Liver (tissue), 7 donors: ENCODE measurements at regions not wholly inside any gene's neighbourhood (a gene's known extent, or its start where the extent isn't known, plus 50 kb on each side); places are given as distances from the start of the nearest gene placed in this dataset.
"Not testable (repeated sequence)": the region's sequence is repeated elsewhere in the genome, so short reads cannot be mapped to it uniquely, and the experiment has no call there.

Experiments used
- DNase-seq: peaks from one replicate; pipeline ENCODE4 v3.0.0-alpha.2; 2017; ENCODE audit warnings: low spot score
- H3K27ac ChIP-seq, 2 donors: one replicate each; pipeline ENCODE4 v1.7.0; 2013; ENCODE audit warnings: inconsistent platforms in 2 of 2, low read length in 2 of 2, control low read depth in 1 of 2, low read depth in 1 of 2, mild to moderate bottlenecking in 1 of 2
- H3K27me3 ChIP-seq, 4 donors: one replicate each; pipeline versions ENCODE4 v1.6.1 to v1.7.0; 2013; ENCODE audit warnings: low read length in 3 of 4, inconsistent platforms in 1 of 4, mild to moderate bottlenecking in 1 of 4, moderate library complexity in 1 of 4; ENCODE audit not compliant: control insufficient read depth in 4 of 4, insufficient read depth in 4 of 4
- H3K36me3 ChIP-seq, 4 donors: one replicate each; pipeline versions ENCODE4 v1.6.1 to v1.7.0; 2013; ENCODE audit warnings: low read length in 3 of 4, mild to moderate bottlenecking in 3 of 4, low read depth in 1 of 4, moderate library complexity in 1 of 4; ENCODE audit not compliant: control insufficient read depth in 4 of 4, insufficient read depth in 3 of 4
- H3K4me1 ChIP-seq, 4 donors: one replicate each; pipeline versions ENCODE4 v1.6.1 to v1.7.0; 2013; ENCODE audit warnings: low read length in 3 of 4, mild to moderate bottlenecking in 3 of 4, moderate library complexity in 1 of 4; ENCODE audit not compliant: control insufficient read depth in 4 of 4, insufficient read depth in 4 of 4
- H3K4me3 ChIP-seq, 3 donors: one replicate each; pipeline versions ENCODE4 v1.6.1 to v1.7.0; 2013; ENCODE audit warnings: low read length in 3 of 3, control low read depth in 1 of 3, low read depth in 1 of 3, mild to moderate bottlenecking in 1 of 3
- H3K9ac ChIP-seq, 2 donors: one replicate each; pipeline ENCODE4 v1.7.0; 2013; ENCODE audit warnings: low read length in 2 of 2, mild to moderate bottlenecking in 2 of 2, moderate library complexity in 2 of 2, control low read depth in 1 of 2, low read depth in 1 of 2
- H3K9me3 ChIP-seq, 4 donors: one replicate each; pipeline versions ENCODE4 v1.6.1 to v1.7.0; 2013; ENCODE audit warnings: low read length in 3 of 4; ENCODE audit not compliant: control insufficient read depth in 4 of 4
- EGR1 ChIP-seq, 2 donors: IDR thresholded peaks; 2 replicates each; pipeline ENCODE4 v1.6.1; 2016 to 2018; ENCODE audit warnings: antibody characterized with exemption in 2 of 2, low read depth in 2 of 2
- FOXA1 ChIP-seq: IDR thresholded peaks from 2 replicates; pipeline ENCODE4 v1.6.1; 2016; ENCODE audit warnings: antibody characterized with exemption
- FOXA2 ChIP-seq: IDR thresholded peaks from 2 replicates; pipeline ENCODE4 v1.6.1; 2016; ENCODE audit warnings: antibody characterized with exemption
- GABPA ChIP-seq, 2 donors: IDR thresholded peaks in 1 of 2; conservative IDR thresholded peaks in 1 of 2; 2 replicates each; pipeline ENCODE4 v1.6.1; 2016; ENCODE audit warnings: antibody characterized with exemption in 2 of 2, mild to moderate bottlenecking in 1 of 2, moderate library complexity in 1 of 2
- HNF4A ChIP-seq, 2 donors: conservative IDR thresholded peaks; 2 replicates each; pipeline ENCODE4 v1.6.1; 2016; ENCODE audit warnings: antibody characterized with exemption in 2 of 2, mild to moderate bottlenecking in 2 of 2
- HNF4G ChIP-seq: IDR thresholded peaks from 2 replicates; pipeline ENCODE4 v1.6.1; 2016; ENCODE audit warnings: antibody characterized with exemption
- JUND ChIP-seq, 2 donors: IDR thresholded peaks; 2 replicates each; pipeline ENCODE4 v1.6.1; 2016; ENCODE audit warnings: antibody characterized with exemption in 2 of 2
- NR2F2 ChIP-seq: IDR thresholded peaks from 2 replicates; pipeline ENCODE4 v1.6.1; 2016; ENCODE audit warnings: antibody characterized with exemption
- RAD21 ChIP-seq, 2 donors: IDR thresholded peaks; 2 replicates each; pipeline ENCODE4 v1.6.1; 2016; ENCODE audit warnings: antibody characterized with exemption in 2 of 2, mild to moderate bottlenecking in 2 of 2
- RXRA ChIP-seq, 2 donors: IDR thresholded peaks; 2 replicates each; pipeline ENCODE4 v1.6.1; 2017 to 2018; ENCODE audit warnings: antibody characterized with exemption in 2 of 2, mild to moderate bottlenecking in 1 of 2
- SP1 ChIP-seq: IDR thresholded peaks from 2 replicates; pipeline ENCODE4 v1.6.1; 2018; ENCODE audit warnings: antibody characterized with exemption, mild to moderate bottlenecking
- TAF1 ChIP-seq: conservative IDR thresholded peaks from 2 replicates; pipeline ENCODE4 v1.6.1; 2016; ENCODE audit warnings: antibody characterized with exemption, mild to moderate bottlenecking
- YY1 ChIP-seq: IDR thresholded peaks from 2 replicates; pipeline ENCODE4 v1.6.1; 2016; ENCODE audit warnings: antibody characterized with exemption, mild to moderate bottlenecking
- WGBS: extraction: QIAGEN DNeasy Blood & Tissue Kit; methylation state at CpG from one replicate; pipeline ENCODE4 v1.1.7; 2013; 5-methylcytosine and 5-hydroxymethylcytosine counted together
- TF ChIP-seq, protein P1 (sequence below): IDR thresholded peaks from 2 replicates; pipeline ENCODE4 v1.6.1; 2016; ENCODE audit warnings: antibody characterized with exemption
- TF ChIP-seq, protein P2 (sequence below): IDR thresholded peaks from 2 replicates; pipeline ENCODE4 v1.6.1; 2016; ENCODE audit warnings: antibody characterized with exemption, mild to moderate bottlenecking
- TF ChIP-seq, protein P3 (sequence below): IDR thresholded peaks from 2 replicates; pipeline ENCODE4 v1.6.1; 2016; ENCODE audit warnings: antibody characterized with exemption
- TF ChIP-seq, protein P4 (sequence below): IDR thresholded peaks from 2 replicates; pipeline ENCODE4 v1.6.1; 2016; ENCODE audit warnings: antibody characterized with exemption
- donor health status: healthy.
- donor health status: healthy.
- donor health status: healthy.
- donor health status: healthy.

DNA sequence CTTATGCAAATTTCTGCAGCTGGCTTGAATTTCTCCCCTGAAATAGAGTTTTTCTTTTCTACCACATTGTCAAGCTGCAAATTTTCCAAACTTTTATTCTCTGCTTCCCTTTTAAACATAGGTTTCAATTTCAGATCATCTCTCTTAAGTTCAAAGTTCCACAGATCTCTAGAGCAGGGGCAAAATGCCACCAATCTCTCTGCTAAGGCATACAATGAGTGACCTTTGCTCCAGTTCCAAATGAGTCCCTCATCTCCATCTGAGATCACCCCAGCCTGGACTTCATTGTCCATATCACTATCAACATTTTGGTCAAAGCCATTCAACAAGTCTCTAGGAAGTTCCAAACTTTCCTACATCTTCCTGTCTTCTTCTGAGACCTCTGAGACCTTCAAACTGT is 62.3 kb upstream of the DCLK2 start:
- not testable (repeated sequence) for H3K9ac ChIP-seq, DNase-seq, H3K36me3 ChIP-seq, H3K4me3 ChIP-seq, H3K4me1 ChIP-seq, H3K27me3 ChIP-seq, H3K27ac ChIP-seq, H3K9me3 ChIP-seq
- peak; percentile 43 to 56 for TF ChIP-seq RXRA (IDR thresholded peaks at IDR 0.05)
- TF ChIP-seq HNF4A (conservative IDR thresholded peaks at IDR 0.05): peak; percentile 58 to 78
- peak; percentile 59 for TF ChIP-seq SP1
- TF ChIP-seq, protein P1, sequence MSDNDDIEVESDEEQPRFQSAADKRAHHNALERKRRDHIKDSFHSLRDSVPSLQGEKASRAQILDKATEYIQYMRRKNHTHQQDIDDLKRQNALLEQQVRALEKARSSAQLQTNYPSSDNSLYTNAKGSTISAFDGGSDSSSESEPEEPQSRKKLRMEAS: peak; percentile 12

DNA sequence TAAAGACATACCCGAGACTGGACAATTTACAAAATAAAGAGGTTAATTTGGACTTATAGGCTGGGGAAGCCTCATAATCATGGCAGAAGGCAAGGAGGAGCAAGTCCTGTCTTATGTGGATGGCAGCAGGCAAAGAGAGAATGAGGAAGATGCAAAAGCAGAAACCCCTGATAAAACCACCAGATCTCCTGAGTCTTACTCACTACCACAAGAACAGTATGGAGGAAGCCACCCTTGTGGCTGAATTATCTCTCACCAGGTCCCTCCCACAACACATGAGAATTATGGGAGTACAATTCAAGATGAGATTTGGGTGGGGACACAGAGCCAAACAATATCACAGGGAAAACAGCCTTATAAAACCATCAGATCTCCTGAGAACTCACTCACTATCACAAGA is 61.6 kb upstream of the DCLK2 start:
- not testable (repeated sequence) for H3K9ac ChIP-seq, H3K9me3 ChIP-seq, H3K36me3 ChIP-seq, H3K4me3 ChIP-seq, H3K27ac ChIP-seq, H3K27me3 ChIP-seq, DNase-seq, H3K4me1 ChIP-seq
- WGBS: 85% methylated on average over 1 of the region's 1 CpG

DNA sequence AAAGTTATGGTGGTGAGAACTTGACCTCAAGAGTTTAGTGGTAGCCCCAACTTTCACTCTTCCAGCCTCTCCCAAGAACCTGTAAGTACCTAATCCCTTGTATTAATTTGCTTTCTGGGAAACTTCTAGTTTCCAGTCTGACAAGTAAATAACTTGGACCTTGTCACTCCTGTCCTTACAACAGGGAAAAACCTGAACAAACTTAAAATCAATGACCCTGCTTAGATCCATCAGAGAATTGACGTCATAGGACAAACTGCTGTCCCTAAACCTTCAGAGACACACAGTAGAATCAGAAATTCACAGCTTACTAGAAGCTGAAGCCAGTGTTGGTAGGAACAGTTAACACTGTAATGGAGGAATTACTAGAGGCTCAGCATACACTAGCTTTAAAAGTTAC is 60.0 kb upstream of the DCLK2 start:
- no peak for TF ChIP-seq HNF4G
- no peak for TF ChIP-seq EGR1 (IDR thresholded peaks at IDR 0.05; ENCODE audit: low read depth in 2 of 2)
- TF ChIP-seq SP1: peak; percentile 61
- no peak for TF ChIP-seq TAF1
- no peak for TF ChIP-seq RAD21 (IDR thresholded peaks at IDR 0.05)
- TF ChIP-seq, protein P2, sequence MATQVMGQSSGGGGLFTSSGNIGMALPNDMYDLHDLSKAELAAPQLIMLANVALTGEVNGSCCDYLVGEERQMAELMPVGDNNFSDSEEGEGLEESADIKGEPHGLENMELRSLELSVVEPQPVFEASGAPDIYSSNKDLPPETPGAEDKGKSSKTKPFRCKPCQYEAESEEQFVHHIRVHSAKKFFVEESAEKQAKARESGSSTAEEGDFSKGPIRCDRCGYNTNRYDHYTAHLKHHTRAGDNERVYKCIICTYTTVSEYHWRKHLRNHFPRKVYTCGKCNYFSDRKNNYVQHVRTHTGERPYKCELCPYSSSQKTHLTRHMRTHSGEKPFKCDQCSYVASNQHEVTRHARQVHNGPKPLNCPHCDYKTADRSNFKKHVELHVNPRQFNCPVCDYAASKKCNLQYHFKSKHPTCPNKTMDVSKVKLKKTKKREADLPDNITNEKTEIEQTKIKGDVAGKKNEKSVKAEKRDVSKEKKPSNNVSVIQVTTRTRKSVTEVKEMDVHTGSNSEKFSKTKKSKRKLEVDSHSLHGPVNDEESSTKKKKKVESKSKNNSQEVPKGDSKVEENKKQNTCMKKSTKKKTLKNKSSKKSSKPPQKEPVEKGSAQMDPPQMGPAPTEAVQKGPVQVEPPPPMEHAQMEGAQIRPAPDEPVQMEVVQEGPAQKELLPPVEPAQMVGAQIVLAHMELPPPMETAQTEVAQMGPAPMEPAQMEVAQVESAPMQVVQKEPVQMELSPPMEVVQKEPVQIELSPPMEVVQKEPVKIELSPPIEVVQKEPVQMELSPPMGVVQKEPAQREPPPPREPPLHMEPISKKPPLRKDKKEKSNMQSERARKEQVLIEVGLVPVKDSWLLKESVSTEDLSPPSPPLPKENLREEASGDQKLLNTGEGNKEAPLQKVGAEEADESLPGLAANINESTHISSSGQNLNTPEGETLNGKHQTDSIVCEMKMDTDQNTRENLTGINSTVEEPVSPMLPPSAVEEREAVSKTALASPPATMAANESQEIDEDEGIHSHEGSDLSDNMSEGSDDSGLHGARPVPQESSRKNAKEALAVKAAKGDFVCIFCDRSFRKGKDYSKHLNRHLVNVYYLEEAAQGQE: no peak
- TF ChIP-seq RXRA (IDR thresholded peaks at IDR 0.05): peak; percentile 57 to 74
- TF ChIP-seq, protein P3, sequence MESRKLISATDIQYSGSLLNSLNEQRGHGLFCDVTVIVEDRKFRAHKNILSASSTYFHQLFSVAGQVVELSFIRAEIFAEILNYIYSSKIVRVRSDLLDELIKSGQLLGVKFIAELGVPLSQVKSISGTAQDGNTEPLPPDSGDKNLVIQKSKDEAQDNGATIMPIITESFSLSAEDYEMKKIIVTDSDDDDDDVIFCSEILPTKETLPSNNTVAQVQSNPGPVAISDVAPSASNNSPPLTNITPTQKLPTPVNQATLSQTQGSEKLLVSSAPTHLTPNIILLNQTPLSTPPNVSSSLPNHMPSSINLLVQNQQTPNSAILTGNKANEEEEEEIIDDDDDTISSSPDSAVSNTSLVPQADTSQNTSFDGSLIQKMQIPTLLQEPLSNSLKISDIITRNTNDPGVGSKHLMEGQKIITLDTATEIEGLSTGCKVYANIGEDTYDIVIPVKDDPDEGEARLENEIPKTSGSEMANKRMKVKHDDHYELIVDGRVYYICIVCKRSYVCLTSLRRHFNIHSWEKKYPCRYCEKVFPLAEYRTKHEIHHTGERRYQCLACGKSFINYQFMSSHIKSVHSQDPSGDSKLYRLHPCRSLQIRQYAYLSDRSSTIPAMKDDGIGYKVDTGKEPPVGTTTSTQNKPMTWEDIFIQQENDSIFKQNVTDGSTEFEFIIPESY: no peak
- no peak for TF ChIP-seq FOXA2
- no peak for TF ChIP-seq NR2F2
- TF ChIP-seq HNF4A (conservative IDR thresholded peaks at IDR 0.05): peak; percentile 67 to 80
- TF ChIP-seq GABPA (IDR thresholded peaks at IDR 0.05 in 1 of 2, conservative IDR thresholded peaks at IDR 0.05 in 1 of 2): no peak
- TF ChIP-seq YY1: no peak
- TF ChIP-seq, protein P1: no peak
- peak; percentile 23 to 55 for TF ChIP-seq JUND (IDR thresholded peaks at IDR 0.05)
- TF ChIP-seq, protein P4, sequence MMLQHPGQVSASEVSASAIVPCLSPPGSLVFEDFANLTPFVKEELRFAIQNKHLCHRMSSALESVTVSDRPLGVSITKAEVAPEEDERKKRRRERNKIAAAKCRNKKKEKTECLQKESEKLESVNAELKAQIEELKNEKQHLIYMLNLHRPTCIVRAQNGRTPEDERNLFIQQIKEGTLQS: no peak
- no peak for TF ChIP-seq FOXA1
- Histone ChIP-seq H3K27me3 (no peaks in the 10 kb centered on the region), H3K4me1 (peaks cover 0 to 9% (median 3%) of the 10 kb centered on the region in 4 donors), H3K9ac (no peak overlapping the region), H3K4me3 (no peak overlapping the region), H3K9me3 (no peaks in the 10 kb centered on the region), H3K27ac (no peak overlapping the region), H3K36me3 (no peaks in the 10 kb centered on the region)
- WGBS: 46% methylated on average over 1 of the region's 1 CpG
- no peak for DNase-seq
